Epithelial cell of proximal tubule (primary cell): ENCODE measurements at regions not wholly inside any gene's neighbourhood (a gene's known extent, or its start where the extent isn't known, plus 50 kb on each side); places are given as distances from the start of the nearest gene placed in this dataset.
"Not testable (repeated sequence)": the region's sequence is repeated elsewhere in the genome, so short reads cannot be mapped to it uniquely, and the experiment has no call there.

Source experiments
- DNase-seq: peaks from one replicate; pipeline ENCODE4 v3.0.0-alpha.2; 2011; ENCODE audit warnings: low read depth
- H3K4me3 ChIP-seq: 2 replicates; pipeline ENCODE4 v1.5.1; 2011; ENCODE audit warnings: low read depth, mild to moderate bottlenecking, low read length
- TF ChIP-seq, protein P1 (sequence below): conservative IDR thresholded peaks from 2 replicates; pipeline ENCODE4 v1.5.1; 2012; ENCODE audit warnings: low read depth, mild to moderate bottlenecking, low read length

DNA sequence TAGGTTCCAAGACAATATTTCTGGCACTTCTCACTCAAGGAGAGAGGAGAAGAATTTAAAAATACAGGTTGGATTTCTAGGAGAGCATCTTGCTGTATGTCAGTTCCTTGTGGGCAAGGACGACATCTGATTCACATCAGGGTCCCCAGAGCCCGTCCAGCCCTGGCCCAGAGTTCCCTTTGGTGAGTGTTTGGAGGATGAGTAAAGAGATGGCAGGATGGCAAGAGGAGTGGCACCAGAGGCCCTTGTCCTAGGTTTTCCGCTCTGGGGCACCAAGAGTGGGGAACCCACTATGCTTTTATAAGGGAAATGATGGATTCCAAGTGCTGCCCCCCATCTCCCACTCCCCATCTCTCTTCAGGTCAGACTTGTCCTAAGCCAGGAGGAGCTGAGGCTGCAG is 181.8 kb downstream of the TBC1D2B start:
- TF ChIP-seq, protein P1, sequence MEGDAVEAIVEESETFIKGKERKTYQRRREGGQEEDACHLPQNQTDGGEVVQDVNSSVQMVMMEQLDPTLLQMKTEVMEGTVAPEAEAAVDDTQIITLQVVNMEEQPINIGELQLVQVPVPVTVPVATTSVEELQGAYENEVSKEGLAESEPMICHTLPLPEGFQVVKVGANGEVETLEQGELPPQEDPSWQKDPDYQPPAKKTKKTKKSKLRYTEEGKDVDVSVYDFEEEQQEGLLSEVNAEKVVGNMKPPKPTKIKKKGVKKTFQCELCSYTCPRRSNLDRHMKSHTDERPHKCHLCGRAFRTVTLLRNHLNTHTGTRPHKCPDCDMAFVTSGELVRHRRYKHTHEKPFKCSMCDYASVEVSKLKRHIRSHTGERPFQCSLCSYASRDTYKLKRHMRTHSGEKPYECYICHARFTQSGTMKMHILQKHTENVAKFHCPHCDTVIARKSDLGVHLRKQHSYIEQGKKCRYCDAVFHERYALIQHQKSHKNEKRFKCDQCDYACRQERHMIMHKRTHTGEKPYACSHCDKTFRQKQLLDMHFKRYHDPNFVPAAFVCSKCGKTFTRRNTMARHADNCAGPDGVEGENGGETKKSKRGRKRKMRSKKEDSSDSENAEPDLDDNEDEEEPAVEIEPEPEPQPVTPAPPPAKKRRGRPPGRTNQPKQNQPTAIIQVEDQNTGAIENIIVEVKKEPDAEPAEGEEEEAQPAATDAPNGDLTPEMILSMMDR: no peak
- no peak for DNase-seq
- no peak overlapping the region for H3K4me3 ChIP-seq

GRCh38 chr15:77895145-77895544 is 182.4 kb downstream of the TBC1D2B start:
- H3K4me3 ChIP-seq: not testable (repeated sequence)

DNA sequence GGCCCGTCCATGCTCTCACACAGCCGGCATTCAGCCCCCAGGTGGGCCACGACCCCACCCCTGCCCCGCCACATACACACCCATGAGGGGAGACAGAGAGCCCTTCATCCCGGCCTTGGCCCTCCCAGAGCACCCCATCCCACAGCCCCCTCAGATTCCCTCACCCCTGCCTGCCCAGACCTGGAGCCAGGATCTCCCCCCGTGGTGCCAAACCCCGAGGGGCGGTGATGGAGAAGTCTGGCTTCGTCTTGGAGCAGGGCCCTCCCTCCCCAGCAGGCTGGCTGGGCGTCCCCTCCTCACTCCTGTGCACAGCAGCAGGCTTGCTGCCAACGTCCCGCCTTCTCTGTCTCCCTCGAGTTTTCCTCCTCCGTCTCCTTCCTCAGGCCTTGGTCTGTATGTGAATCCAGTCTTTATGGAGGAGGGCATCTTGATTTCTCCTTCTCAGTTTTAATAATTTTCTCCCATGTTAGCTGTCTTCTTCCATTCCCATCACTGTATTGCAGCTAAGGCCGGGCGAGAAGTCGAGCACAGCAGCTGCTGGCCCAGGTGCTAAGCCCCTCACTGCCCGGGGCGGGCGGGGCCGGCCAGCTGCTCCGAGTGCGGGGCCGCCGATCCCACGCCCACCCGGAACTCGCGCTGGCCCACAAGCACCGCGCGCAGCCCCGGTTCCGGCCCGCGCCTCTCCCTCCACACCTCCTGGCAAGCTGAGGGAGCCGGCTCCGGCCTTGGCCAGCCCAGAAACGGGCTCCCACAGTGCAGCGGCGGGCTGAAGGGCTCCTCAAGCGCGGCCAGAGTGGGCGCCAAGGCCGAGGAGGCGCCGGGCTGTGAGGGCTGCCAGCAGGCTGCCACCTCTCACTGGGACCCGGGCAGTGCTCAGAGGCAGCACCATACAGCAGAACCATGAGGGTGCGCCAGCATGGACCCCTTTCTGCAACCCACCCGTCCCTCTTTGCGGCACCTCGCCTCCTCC is 183.6 kb downstream of the TBC1D2B start:
- not testable (repeated sequence) for DNase-seq

More at GRCh38 chr15:77895145-77895544, 182.4 kb downstream of the TBC1D2B start:
- not testable (repeated sequence) for DNase-seq

DNA sequence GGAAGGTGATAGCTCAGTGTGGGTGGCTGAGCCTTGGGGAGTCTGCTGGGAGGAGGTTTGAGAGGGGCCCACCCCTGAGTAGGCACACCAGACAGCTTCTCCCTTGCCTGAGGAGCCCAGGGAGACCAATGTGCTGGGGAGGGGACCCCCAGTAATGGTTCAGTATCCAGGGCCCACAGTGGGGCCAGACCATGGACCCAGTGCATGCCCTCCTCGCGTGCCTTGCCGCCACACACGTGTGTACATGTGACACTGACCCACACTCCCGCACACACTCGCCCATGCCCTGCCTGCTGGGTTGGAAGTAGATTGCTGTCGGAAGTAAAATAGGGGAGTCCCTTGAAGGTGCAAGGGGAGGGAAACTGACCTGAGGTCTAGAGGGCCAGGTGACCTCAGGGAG is 184.3 kb downstream of the TBC1D2B start:
- not testable (repeated sequence) for DNase-seq, H3K4me3 ChIP-seq

More for the DNA sequence above, 183.6 kb downstream of the TBC1D2B start:
- H3K4me3 ChIP-seq: not testable (repeated sequence)

DNA sequence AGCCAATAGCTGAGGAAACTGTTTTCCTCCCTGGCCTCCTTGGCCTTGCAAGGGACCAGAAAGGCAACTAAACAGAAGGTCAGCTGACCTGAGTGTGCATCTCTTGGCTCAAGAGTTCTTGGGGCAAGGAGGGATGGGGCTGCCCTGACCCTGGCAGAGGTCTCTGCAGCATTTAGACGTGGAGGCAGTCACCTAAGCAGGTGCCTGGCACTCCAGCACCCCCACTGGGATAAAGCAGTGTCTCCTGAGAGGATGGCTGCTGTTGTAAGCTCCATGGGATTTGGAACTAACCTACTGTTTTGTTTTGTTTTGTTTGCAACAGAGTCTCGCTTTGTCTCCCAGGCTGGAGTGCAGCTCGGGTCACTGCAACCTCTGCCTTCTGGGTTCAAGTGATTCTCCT is 185.2 kb downstream of the TBC1D2B start:
- H3K4me3 ChIP-seq: no peak overlapping the region
- TF ChIP-seq, protein P1: no peak
- no peak for DNase-seq

DNA sequence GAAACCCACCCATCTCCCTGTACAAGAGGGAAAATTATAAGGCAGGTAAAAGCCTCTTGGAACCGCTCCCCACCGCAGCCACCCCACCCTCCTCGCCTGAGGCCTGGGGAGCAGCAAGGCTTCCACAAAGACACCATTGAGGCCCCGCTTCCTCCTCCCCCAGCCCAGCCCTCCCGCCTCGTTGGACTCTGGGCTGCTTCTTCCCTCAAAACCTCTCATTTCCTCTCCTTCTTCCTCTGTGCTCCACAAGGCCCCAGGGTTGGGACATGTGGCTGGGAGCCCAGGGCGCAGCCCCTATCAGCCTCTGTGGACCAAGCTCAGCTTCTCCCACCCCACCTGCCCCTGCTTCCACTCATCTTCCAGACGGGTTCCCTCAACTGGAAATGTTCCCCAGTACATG is 185.6 kb downstream of the TBC1D2B start:
- H3K4me3 ChIP-seq, DNase-seq: not testable (repeated sequence)

GRCh38 chr15:77890911-77891801 is 186.4 kb downstream of the TBC1D2B start:
- not testable (repeated sequence) for DNase-seq, H3K4me3 ChIP-seq

- DNase-seq, H3K4me3 ChIP-seq: not testable (repeated sequence)
Measured at GRCh38 chr15:77889828-77890725, 187.4 kb downstream of the TBC1D2B start.

- no peak for DNase-seq
- TF ChIP-seq, protein P1: no peak
- H3K4me3 ChIP-seq: no peak overlapping the region
Measured at GRCh38 chr15:77889009-77889806, 188.3 kb downstream of the TBC1D2B start.

DNA sequence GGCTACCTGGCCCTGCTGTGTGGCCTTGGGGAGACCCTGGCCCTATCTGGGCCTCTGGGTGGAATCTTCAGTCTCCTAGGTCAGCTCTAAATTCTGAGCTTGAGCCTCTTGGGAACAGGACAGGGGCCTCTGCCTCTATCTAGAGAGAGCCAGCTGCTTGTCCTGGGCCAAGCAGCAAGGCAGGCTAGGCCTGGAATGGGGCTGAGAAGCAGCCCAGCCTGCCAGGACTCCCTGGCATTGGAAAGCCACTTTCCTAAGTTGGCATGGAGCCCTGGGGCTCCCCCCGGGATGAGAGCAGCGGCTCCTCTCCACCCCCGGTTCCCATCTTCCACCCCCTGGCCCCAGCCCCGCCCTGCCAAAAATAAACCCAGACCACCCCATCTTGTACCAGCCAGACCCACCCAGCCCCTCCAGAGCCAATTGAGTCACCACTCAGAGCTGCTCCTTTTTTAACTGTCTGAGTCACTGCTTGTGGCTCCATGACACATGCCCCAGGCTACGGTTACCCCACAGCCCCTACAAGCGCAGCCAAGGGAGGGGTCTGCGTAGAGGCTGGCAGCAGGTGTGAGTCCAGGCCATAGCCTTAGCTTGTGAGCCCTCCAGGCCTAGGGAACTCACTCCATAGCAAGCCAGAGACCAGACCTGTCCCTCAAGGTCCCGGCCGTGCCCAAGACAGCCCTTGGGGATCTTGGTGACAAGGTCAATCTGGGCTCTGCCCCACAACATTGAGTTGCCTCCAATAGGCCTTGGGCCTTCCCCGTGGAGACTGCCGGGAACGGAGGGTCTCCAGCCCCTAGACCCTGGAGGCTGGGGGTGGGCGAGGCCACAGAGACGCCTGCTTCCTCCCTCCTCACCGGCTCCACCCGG is 189.7 kb downstream of the TBC1D2B start:
- not testable (repeated sequence) for DNase-seq, H3K4me3 ChIP-seq
